RWPE2 (cell line): ENCODE measurements at regions not wholly inside any gene's neighbourhood (a gene's known extent, or its start where the extent isn't known, plus 50 kb on each side); places are given as distances from the start of the nearest gene placed in this dataset.

Experiments
- ATAC-seq: fragments of 200-7000 bp; cut with Tn5 transposase; 3 replicates; pipeline ENCODE4 v1.9.1; 2021; ENCODE audit warnings: low read depth
- DNase-seq: peaks from one replicate; pipeline ENCODE4 v3.0.0-alpha.2; 2020; ENCODE audit warnings: low spot score
- H3K27ac ChIP-seq: fragments of 450-650 bp; 2 replicates; pipeline ENCODE4 v1.5.1; 2017; ENCODE audit warnings: mild to moderate bottlenecking; ENCODE audit not compliant: poor library complexity, severe bottlenecking
- H3K27me3 ChIP-seq: fragments of 250-450 bp; sonication (Bioruptor Pico); 2 replicates; pipeline ENCODE4 v1.5.1; 2021; ENCODE audit warnings: mild to moderate bottlenecking, moderate library complexity; ENCODE audit not compliant: insufficient read depth, poor library complexity, severe bottlenecking
- H3K36me3 ChIP-seq: fragments of 250-450 bp; sonication (Bioruptor Pico); 2 replicates; pipeline ENCODE4 v1.5.1; 2020; ENCODE audit warnings: low read depth, mild to moderate bottlenecking, moderate library complexity
- H3K4me1 ChIP-seq: fragments of 250-450 bp; sonication (Bioruptor Pico); 2 replicates; pipeline ENCODE4 v1.5.1; 2021; ENCODE audit warnings: mild to moderate bottlenecking, moderate library complexity; ENCODE audit not compliant: insufficient read depth, poor library complexity, severe bottlenecking
- H3K4me3 ChIP-seq: fragments of 250-450 bp; sonication (Bioruptor Pico); 2 replicates; pipeline ENCODE4 v1.5.1; 2021; ENCODE audit warnings: mild to moderate bottlenecking, moderate library complexity; ENCODE audit not compliant: severe bottlenecking
- H3K9me3 ChIP-seq: fragments of 250-450 bp; sonication (Bioruptor Pico); 2 replicates; pipeline ENCODE4 v1.5.1; 2021; ENCODE audit warnings: mild to moderate bottlenecking, moderate library complexity; ENCODE audit not compliant: severe bottlenecking
- CTCF ChIP-seq: fragments of 450-650 bp; IDR thresholded peaks from one replicate; pipeline ENCODE4 v1.5.1; 2017; ENCODE audit warnings: mild to moderate bottlenecking, moderate library complexity; ENCODE audit not compliant: poor library complexity, severe bottlenecking

- Histone ChIP-seq H3K27ac (no peak overlapping the region), H3K27me3 (no peaks in the 10 kb centered on the region), H3K4me3 (no peak overlapping the region), H3K36me3 (no peaks in the 10 kb centered on the region), H3K4me1 (no peaks in the 10 kb centered on the region), H3K9me3 (no peaks in the 10 kb centered on the region)
- no peak for DNase-seq
- no peak for TF ChIP-seq CTCF
- no peak for ATAC-seq
Observed at GRCh38 chr5:175121457-175121856, 322.5 kb downstream of the DRD1 start.

- Histone ChIP-seq H3K36me3 (no peaks in the 10 kb centered on the region), H3K4me1 (no peaks in the 10 kb centered on the region), H3K27me3 (no peaks in the 10 kb centered on the region), H3K4me3 (no peak overlapping the region), H3K27ac (no peak overlapping the region), H3K9me3 (no peaks in the 10 kb centered on the region)
- TF ChIP-seq CTCF: no peak
- DNase-seq (no peak), ATAC-seq (no peak)
Observed at GRCh38 chr5:175120412-175120811, 323.6 kb downstream of the DRD1 start.

- no peaks in the 10 kb centered on the region for H3K36me3 ChIP-seq
- no peak for ATAC-seq
Observed at GRCh38 chr5:175118700-175119309, 325.2 kb downstream of the DRD1 start.

GRCh38 chr5:175116466-175117048 is 327.4 kb downstream of the DRD1 start:
- no peak for ATAC-seq
- peaks cover 3% of the 10 kb centered on the region for H3K9me3 ChIP-seq
- no peak for TF ChIP-seq CTCF

More at GRCh38 chr5:175118700-175119309, 325.2 kb downstream of the DRD1 start:
- H3K27ac ChIP-seq: no peak overlapping the region
- TF ChIP-seq CTCF: no peak
- no peak overlapping the region for H3K4me3 ChIP-seq
- H3K4me1 ChIP-seq: no peaks in the 10 kb centered on the region
- no peaks in the 10 kb centered on the region for H3K27me3 ChIP-seq
- no peaks in the 10 kb centered on the region for H3K9me3 ChIP-seq
- no peak for DNase-seq

GRCh38 chr5:175115831-175116230 is 328.2 kb downstream of the DRD1 start:
- Histone ChIP-seq H3K27me3 (peaks cover 4% of the 10 kb centered on the region), H3K27ac (no peak overlapping the region), H3K4me1 (no peaks in the 10 kb centered on the region), H3K9me3 (peaks cover 3% of the 10 kb centered on the region), H3K4me3 (no peak overlapping the region), H3K36me3 (no peaks in the 10 kb centered on the region)
- DNase-seq: no peak
- TF ChIP-seq CTCF: no peak
- ATAC-seq: no peak

More at GRCh38 chr5:175116466-175117048, 327.4 kb downstream of the DRD1 start:
- Histone ChIP-seq H3K27me3 (peaks cover 4% of the 10 kb centered on the region), H3K27ac (no peak overlapping the region), H3K4me3 (no peak overlapping the region), H3K36me3 (no peaks in the 10 kb centered on the region), H3K4me1 (no peaks in the 10 kb centered on the region)
- DNase-seq: no peak
